Mesothelial cell of epicardium (in vitro differentiated cells): ENCODE measurements at regions not wholly inside any gene's neighbourhood (a gene's known extent, or its start where the extent isn't known, plus 50 kb on each side); places are given as distances from the start of the nearest gene placed in this dataset.

ENCODE experiments used
- DNase-seq, 2 experiments: peaks; one replicate each; pipeline ENCODE4 v3.0.0; 2021; ENCODE audit warnings: low spot score in 2 of 2; ENCODE audit not compliant: unreplicated experiment in 2 of 2
- H3K27ac Mint-ChIP-seq: 2 replicates; pipeline ENCODE4 v1.8.0; 2021; ENCODE audit warnings: mixed read lengths
- H3K27me3 Mint-ChIP-seq: 2 replicates; pipeline ENCODE4 v1.8.0; 2021; ENCODE audit warnings: low read depth, mixed read lengths
- H3K36me3 Mint-ChIP-seq: 2 replicates; pipeline ENCODE4 v1.8.0; 2021; ENCODE audit warnings: mixed read lengths
- H3K4me1 Mint-ChIP-seq: 2 replicates; pipeline ENCODE4 v1.8.0; 2021; ENCODE audit warnings: mixed read lengths
- H3K4me3 Mint-ChIP-seq: 2 replicates; pipeline ENCODE4 v1.8.0; 2021; ENCODE audit warnings: mild to moderate bottlenecking, moderate library complexity, mixed read lengths
- H3K9me3 Mint-ChIP-seq: 2 replicates; pipeline ENCODE4 v1.8.0; 2021; ENCODE audit warnings: mixed read lengths
- TF ChIP-seq, protein P1 (sequence below): fragments of 200-600 bp; sonication (generic); IDR thresholded peaks from one replicate; pipeline ENCODE4 v1.5.0; 2021; ENCODE audit warnings: antibody characterized with exemption; ENCODE audit not compliant: unreplicated experiment

DNA sequence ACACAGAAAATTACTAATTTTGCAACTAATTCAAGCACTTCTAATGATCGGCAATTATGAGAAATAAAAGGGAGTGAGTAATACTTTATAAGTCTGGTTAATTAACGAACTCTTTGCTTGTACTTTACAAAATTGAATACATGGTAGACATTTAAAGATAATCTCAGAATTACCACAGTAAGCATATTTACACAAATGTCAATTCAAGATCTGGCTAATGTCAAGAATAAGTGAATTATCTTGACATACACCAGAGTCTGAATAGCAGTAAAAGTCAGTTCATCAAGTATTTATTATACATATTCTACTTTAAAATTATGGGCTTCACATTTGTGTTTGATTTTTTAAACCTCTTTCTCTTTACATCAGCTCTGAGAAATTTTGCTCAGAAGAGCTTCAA lies 643.4 kb downstream of the OLFM4 start:
- H3K27me3 Mint-ChIP-seq: no peaks in the 10 kb centered on the region
- peaks cover 7% of the 10 kb centered on the region for H3K4me1 Mint-ChIP-seq
- H3K27ac Mint-ChIP-seq: no peak overlapping the region
- TF ChIP-seq, protein P1, sequence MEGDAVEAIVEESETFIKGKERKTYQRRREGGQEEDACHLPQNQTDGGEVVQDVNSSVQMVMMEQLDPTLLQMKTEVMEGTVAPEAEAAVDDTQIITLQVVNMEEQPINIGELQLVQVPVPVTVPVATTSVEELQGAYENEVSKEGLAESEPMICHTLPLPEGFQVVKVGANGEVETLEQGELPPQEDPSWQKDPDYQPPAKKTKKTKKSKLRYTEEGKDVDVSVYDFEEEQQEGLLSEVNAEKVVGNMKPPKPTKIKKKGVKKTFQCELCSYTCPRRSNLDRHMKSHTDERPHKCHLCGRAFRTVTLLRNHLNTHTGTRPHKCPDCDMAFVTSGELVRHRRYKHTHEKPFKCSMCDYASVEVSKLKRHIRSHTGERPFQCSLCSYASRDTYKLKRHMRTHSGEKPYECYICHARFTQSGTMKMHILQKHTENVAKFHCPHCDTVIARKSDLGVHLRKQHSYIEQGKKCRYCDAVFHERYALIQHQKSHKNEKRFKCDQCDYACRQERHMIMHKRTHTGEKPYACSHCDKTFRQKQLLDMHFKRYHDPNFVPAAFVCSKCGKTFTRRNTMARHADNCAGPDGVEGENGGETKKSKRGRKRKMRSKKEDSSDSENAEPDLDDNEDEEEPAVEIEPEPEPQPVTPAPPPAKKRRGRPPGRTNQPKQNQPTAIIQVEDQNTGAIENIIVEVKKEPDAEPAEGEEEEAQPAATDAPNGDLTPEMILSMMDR: no peak
- no peak for DNase-seq
- H3K36me3 Mint-ChIP-seq: no peaks in the 10 kb centered on the region
- no peak overlapping the region for H3K4me3 Mint-ChIP-seq
- H3K9me3 Mint-ChIP-seq: peaks cover 7% of the 10 kb centered on the region

DNA sequence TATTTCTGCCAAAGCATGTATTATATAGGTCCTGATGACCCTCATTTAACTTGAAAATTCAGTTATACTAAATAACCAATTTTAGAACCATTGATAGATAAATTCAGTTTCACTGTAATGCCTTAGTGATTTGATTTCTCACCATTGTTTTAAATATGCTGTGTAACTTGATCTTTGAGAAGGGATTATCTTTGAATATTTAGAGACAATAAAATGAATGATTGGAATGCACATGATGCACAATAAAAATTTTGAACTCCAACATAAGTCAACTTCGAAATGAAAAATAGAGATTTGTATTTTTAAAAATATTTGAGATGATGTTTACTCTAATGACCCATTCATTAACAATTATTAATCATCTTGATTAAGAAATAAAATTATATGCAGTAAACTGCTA lies 654.5 kb downstream of the OLFM4 start:
- H3K4me3 Mint-ChIP-seq: no peak overlapping the region
- no peak overlapping the region for H3K27ac Mint-ChIP-seq
- no peaks in the 10 kb centered on the region for H3K27me3 Mint-ChIP-seq
- no peak for DNase-seq
- TF ChIP-seq, protein P1: no peak
- no peaks in the 10 kb centered on the region for H3K36me3 Mint-ChIP-seq
- H3K4me1 Mint-ChIP-seq: no peaks in the 10 kb centered on the region
- H3K9me3 Mint-ChIP-seq: peaks cover 15% of the 10 kb centered on the region

DNA sequence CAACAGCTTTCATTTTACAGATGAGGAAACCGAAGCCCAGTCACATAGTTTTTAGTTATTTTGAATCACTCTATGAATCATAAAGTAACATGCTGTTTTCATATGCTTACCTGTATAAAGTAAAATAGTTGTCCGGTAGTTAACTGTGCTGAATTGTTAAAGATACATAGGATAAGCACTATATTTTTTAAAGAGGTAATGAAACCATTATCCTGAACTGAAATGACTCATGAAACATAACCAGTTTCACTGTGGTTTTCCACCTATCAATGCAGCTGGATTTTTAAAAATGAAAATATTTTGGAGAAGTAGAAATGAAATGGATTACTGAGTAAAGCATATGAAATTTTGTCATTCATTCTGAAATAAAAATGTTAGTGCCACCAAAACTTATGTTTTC lies 655.0 kb downstream of the OLFM4 start:
- no peaks in the 10 kb centered on the region for H3K4me1 Mint-ChIP-seq
- TF ChIP-seq, protein P1: no peak
- no peaks in the 10 kb centered on the region for H3K36me3 Mint-ChIP-seq
- H3K9me3 Mint-ChIP-seq: peaks cover 10% of the 10 kb centered on the region
- H3K27ac Mint-ChIP-seq: no peak overlapping the region
- no peak overlapping the region for H3K4me3 Mint-ChIP-seq
- DNase-seq: no peak
- H3K27me3 Mint-ChIP-seq: no peaks in the 10 kb centered on the region

DNA sequence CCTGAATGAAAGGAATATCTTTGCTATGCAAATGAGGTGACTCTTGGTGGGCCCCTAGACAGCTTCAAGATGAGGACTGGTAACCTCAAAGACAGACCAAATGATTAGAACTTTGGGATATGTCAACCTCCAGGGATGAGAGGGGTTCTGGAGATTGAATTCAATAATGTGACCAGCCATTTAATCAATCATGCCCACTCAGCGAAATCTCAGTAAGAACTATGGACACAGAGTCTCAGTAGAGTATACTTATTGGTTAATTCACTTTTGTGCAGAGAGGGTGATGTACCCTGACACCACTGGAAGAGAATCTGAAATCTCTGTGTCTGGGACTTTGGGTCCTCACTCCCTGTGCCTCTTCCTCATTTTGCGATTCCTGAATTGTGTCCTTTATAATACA lies 662.8 kb downstream of the OLFM4 start:
- Mint-ChIP-seq H3K4me1 (peaks cover 11% of the 10 kb centered on the region), H3K4me3 (no peak overlapping the region), H3K9me3 (peaks cover 9% of the 10 kb centered on the region), H3K27ac (no peak overlapping the region), H3K36me3 (no peaks in the 10 kb centered on the region), H3K27me3 (no peaks in the 10 kb centered on the region)
- TF ChIP-seq, protein P1: no peak
- no peak for DNase-seq

DNA sequence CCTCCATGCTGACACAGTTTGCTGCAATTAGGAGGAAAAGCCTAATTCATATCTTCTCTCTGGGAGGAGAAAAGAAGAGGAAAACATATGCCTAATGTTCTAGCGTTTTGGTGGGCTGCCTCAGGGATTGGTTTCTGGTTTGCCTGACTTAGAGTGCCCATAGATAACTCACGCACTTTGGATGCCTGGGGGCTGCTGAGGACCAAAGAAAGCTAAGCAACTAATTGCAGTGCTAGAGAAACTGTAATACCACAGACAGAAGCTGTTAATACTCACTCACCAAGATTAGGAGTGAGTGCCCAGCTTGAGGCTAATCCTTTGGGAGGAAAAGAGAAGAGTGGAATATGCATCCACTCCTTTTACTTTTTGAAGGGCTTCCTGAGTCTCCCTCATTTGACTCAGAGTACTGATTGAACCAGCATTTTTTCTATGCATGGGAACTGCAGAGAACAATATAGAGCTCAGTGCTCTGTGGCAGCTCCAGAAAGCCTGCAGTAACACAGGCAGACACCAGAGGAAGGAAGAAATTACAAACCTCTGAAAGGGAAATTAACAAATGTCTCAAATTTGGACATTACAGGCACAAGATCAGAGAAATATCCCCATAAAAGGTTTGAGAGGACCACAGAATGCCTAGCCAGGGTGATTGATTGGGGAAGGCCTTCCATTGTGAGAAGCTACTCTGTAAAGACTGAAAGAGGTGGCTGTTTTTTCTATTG lies 666.4 kb downstream of the OLFM4 start:
- Mint-ChIP-seq H3K9me3 (peaks cover 30% of the 10 kb centered on the region), H3K27me3 (no peaks in the 10 kb centered on the region), H3K36me3 (peaks cover 5% of the 10 kb centered on the region), H3K4me3 (no peak overlapping the region), H3K4me1 (peaks cover 11% of the 10 kb centered on the region), H3K27ac (no peak overlapping the region)
- TF ChIP-seq, protein P1: no peak
- DNase-seq: no peak
